Neural crest cell (in vitro differentiated cells): ENCODE measurements at regions not wholly inside any gene's neighbourhood (a gene's known extent, or its start where the extent isn't known, plus 50 kb on each side); places are given as distances from the start of the nearest gene placed in this dataset.

Experiments
- DNase-seq: peaks from one replicate; pipeline ENCODE4 v3.0.0; 2021; ENCODE audit warnings: low read depth, mixed read lengths, low spot score
- H3K27ac Mint-ChIP-seq: one replicate; pipeline ENCODE4 v1.8.0; 2021; ENCODE audit warnings: mild to moderate bottlenecking, mixed read lengths; ENCODE audit not compliant: unreplicated experiment
- H3K27me3 Mint-ChIP-seq: 2 replicates; pipeline ENCODE4 v1.8.0; 2021; ENCODE audit warnings: low read depth, mild to moderate bottlenecking, mixed read lengths
- H3K36me3 Mint-ChIP-seq: 2 replicates; pipeline ENCODE4 v1.8.0; 2021; ENCODE audit warnings: low read depth, mild to moderate bottlenecking, mixed read lengths
- H3K4me1 Mint-ChIP-seq: 2 replicates; pipeline ENCODE4 v1.8.0; 2021; ENCODE audit warnings: mixed read lengths
- H3K4me3 Mint-ChIP-seq: one replicate; pipeline ENCODE4 v1.8.0; 2021; ENCODE audit warnings: mild to moderate bottlenecking, mixed read lengths
- H3K9me3 Mint-ChIP-seq: 2 replicates; pipeline ENCODE4 v1.8.0; 2021; ENCODE audit warnings: mixed read lengths
- TF ChIP-seq, protein P1 (sequence below): fragments of 200-600 bp; sonication (generic); conservative IDR thresholded peaks from 2 replicates; pipeline ENCODE4 v1.5.0; 2021; ENCODE audit warnings: antibody characterized with exemption, mild to moderate bottlenecking

DNA sequence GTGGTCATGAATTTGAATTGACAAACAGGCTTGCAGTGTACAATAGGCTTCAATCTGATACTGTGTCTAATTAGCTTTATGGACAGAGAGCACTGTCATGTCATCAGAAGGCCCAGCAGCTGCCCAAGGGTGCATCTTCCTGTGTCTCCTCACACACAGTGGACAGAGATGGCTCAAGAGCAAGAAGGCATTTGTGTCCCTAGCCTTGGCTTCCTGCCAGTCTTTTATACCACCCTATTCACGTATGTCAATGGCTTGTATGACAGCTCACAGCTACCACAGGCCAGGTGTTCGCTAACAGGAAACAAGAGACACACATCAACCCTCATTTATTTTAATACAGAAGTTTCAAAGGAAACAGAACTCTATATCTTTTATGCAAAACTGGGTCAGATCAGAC is 874.0 kb upstream of the AGA start:
- Mint-ChIP-seq H3K27ac (no peak overlapping the region), H3K4me3 (no peak overlapping the region), H3K27me3 (no peaks in the 10 kb centered on the region), H3K36me3 (peaks cover 5% of the 10 kb centered on the region), H3K4me1 (no peaks in the 10 kb centered on the region), H3K9me3 (peaks cover 9% of the 10 kb centered on the region)
- DNase-seq, result no peak
- TF ChIP-seq, protein P1, sequence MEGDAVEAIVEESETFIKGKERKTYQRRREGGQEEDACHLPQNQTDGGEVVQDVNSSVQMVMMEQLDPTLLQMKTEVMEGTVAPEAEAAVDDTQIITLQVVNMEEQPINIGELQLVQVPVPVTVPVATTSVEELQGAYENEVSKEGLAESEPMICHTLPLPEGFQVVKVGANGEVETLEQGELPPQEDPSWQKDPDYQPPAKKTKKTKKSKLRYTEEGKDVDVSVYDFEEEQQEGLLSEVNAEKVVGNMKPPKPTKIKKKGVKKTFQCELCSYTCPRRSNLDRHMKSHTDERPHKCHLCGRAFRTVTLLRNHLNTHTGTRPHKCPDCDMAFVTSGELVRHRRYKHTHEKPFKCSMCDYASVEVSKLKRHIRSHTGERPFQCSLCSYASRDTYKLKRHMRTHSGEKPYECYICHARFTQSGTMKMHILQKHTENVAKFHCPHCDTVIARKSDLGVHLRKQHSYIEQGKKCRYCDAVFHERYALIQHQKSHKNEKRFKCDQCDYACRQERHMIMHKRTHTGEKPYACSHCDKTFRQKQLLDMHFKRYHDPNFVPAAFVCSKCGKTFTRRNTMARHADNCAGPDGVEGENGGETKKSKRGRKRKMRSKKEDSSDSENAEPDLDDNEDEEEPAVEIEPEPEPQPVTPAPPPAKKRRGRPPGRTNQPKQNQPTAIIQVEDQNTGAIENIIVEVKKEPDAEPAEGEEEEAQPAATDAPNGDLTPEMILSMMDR, result no peak

DNA sequence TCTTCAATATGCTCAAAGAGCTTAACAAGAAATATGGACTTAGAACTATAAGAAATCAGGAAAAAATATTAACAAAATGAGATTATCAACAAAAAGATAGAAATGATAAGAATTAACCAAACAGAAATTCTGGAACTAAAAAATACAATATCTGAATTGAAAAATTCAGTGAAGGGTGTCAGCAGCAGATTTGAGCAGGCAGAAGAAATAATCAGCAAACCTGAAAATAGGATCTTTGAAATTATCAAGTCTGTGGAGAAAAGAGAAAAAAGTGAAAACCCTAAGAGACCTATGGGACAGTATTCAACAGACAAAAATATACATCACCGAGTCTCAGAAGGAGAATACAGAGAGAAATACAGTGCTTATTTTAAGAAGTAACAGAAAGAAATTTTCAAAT is 877.8 kb upstream of the AGA start:
- DNase-seq, result no peak
- H3K27me3 Mint-ChIP-seq, result no peaks in the 10 kb centered on the region
- no peak overlapping the region for H3K4me3 Mint-ChIP-seq
- no peaks in the 10 kb centered on the region for H3K4me1 Mint-ChIP-seq
- no peak overlapping the region for H3K27ac Mint-ChIP-seq
- H3K9me3 Mint-ChIP-seq, result peaks cover 13% of the 10 kb centered on the region
- H3K36me3 Mint-ChIP-seq, result peaks cover 5% of the 10 kb centered on the region
- TF ChIP-seq, protein P1, result no peak

DNA sequence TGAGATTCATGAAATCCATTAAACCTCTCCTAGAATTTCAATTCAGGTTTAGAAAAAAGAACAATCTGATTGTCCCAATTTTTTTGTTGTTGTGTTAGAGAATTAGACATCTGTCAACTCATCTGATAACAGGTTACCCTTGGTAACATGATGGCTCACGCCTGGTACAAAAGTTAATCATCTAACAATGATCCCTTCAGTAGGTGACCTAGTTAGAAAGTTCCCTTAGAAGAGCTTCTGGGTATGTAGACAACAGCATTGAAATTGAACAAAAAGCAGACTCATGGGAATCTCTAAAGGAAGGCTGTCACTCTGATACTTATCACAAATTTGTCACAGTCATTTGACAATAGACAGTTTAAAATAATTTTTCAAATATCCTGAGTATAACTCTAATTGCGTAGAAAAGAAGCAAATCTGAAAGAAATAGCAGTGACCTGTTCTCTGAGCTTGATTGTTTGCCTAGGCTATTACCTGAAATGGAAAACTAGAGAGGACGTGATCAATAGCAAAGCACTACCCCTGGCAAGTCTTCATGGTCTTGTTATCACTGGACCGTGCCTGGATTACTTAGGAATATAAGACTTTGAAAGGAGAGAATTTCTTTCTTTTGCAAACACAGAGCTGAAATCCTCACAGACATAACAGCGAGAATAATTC is 880.4 kb upstream of the AGA start:
- Mint-ChIP-seq H3K4me3 (no peak overlapping the region), H3K4me1 (no peaks in the 10 kb centered on the region), H3K27ac (no peak overlapping the region), H3K36me3 (peaks cover 5% of the 10 kb centered on the region), H3K9me3 (peaks cover 10% of the 10 kb centered on the region), H3K27me3 (no peaks in the 10 kb centered on the region)
- TF ChIP-seq, protein P1, result no peak
- DNase-seq, result no peak

- H3K4me3 Mint-ChIP-seq, result no peak overlapping the region
- TF ChIP-seq, protein P1, result no peak
- H3K4me1 Mint-ChIP-seq, result no peaks in the 10 kb centered on the region
- H3K9me3 Mint-ChIP-seq, result no peaks in the 10 kb centered on the region
- H3K27me3 Mint-ChIP-seq, result no peaks in the 10 kb centered on the region
- no peak overlapping the region for H3K27ac Mint-ChIP-seq
- H3K36me3 Mint-ChIP-seq, result no peaks in the 10 kb centered on the region
- DNase-seq, result no peak
These were observed 887.1 kb upstream of the AGA start for GRCh38 chr4:178329226-178329872.

DNA sequence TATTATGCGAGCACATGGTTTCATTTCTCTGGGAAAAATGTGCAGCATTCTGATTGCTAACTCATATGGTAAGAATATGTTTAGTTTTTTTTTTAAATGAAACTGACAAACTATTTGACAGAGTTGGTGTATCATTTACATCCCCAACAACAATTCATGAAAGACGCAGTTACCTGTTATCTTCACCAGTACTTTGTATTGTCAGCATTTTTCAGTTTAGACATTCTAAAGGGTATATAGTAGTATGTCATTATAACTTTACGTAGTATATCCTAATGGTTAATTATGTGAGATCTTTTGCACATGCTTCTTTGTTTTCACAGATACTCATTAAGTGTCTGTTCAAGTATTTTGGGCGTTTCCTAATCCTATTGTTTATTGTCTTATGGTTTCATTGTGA is 891.1 kb upstream of the AGA start:
- no peak overlapping the region for H3K4me3 Mint-ChIP-seq

More for the DNA sequence above, 891.1 kb upstream of the AGA start:
- Mint-ChIP-seq H3K27me3 (no peaks in the 10 kb centered on the region), H3K9me3 (peaks cover 5% of the 10 kb centered on the region), H3K27ac (no peak overlapping the region), H3K4me1 (no peaks in the 10 kb centered on the region), H3K36me3 (no peaks in the 10 kb centered on the region)
- TF ChIP-seq, protein P1, result no peak
- no peak for DNase-seq
